COLO668 (cell line): ENCODE measurements at regions not wholly inside any gene's neighbourhood (a gene's known extent, or its start where the extent isn't known, plus 50 kb on each side); places are given as distances from the start of the nearest gene placed in this dataset.
"Not testable (repeated sequence)": the region's sequence is repeated elsewhere in the genome, so short reads cannot be mapped to it uniquely, and the experiment has no call there.

ENCODE experiments used
- DNase-seq: peaks from one replicate; lab custom pipeline; 2025; ENCODE audit not compliant: unreplicated experiment; lab: John Stamatoyannopoulos, UW

GRCh38 chr14:71355324-71356201 lies 448.3 kb downstream of the PCNX1 start:
- DNase-seq: no peak

- DNase-seq: no peak
Measured at GRCh38 chr14:71358209-71358931, 451.1 kb downstream of the PCNX1 start.

- not testable (repeated sequence) for DNase-seq
Measured at GRCh38 chr14:71358932-71359421, 451.7 kb downstream of the PCNX1 start.

- no peak for DNase-seq
Measured at GRCh38 chr14:71359823-71360222, 452.6 kb downstream of the PCNX1 start.

GRCh38 chr14:71361336-71361735 lies 454.1 kb downstream of the PCNX1 start:
- no peak for DNase-seq

GRCh38 chr14:71361874-71362273 lies 454.6 kb downstream of the PCNX1 start:
- DNase-seq: no peak

GRCh38 chr14:71362282-71362681 lies 455.0 kb downstream of the PCNX1 start:
- no peak for DNase-seq

- no peak for DNase-seq
Measured at GRCh38 chr14:71362920-71363584, 455.8 kb downstream of the PCNX1 start.

- no peak for DNase-seq
Measured at GRCh38 chr14:71363946-71364925, 457.0 kb downstream of the PCNX1 start.

- no peak for DNase-seq
Measured at GRCh38 chr14:71365361-71365760, 458.1 kb downstream of the PCNX1 start.

GRCh38 chr14:71366861-71367260 lies 459.6 kb downstream of the PCNX1 start:
- DNase-seq: no peak

- DNase-seq: no peak
Measured at GRCh38 chr14:71371711-71372396, 464.6 kb downstream of the PCNX1 start.

GRCh38 chr14:71372411-71372838 lies 465.2 kb downstream of the PCNX1 start:
- DNase-seq: no peak

- no peak for DNase-seq
Measured at GRCh38 chr14:71373773-71374172, 466.5 kb downstream of the PCNX1 start.

GRCh38 chr14:71374989-71375388 lies 467.7 kb downstream of the PCNX1 start:
- DNase-seq: no peak

GRCh38 chr14:71377099-71377498 lies 469.8 kb downstream of the PCNX1 start:
- no peak for DNase-seq

- DNase-seq: no peak
Measured at GRCh38 chr14:71380271-71380670, 473.0 kb downstream of the PCNX1 start.

- no peak for DNase-seq
Measured at GRCh38 chr14:71381814-71382213, 474.6 kb downstream of the PCNX1 start.

- DNase-seq: no peak
Measured at GRCh38 chr14:71382315-71382714, 475.1 kb downstream of the PCNX1 start.

- no peak for DNase-seq
Measured at GRCh38 chr14:71383510-71383909, 476.3 kb downstream of the PCNX1 start.
